AG10803 (cell line): ENCODE measurements at regions not wholly inside any gene's neighbourhood (a gene's known extent, or its start where the extent isn't known, plus 50 kb on each side); places are given as distances from the start of the nearest gene placed in this dataset.

Experiments used
- DNase-seq: peaks from one replicate; pipeline ENCODE4 v3.0.0; 2010; ENCODE audit warnings: low read depth
- H3K4me3 ChIP-seq: 2 replicates; pipeline ENCODE4 v1.5.1; 2011; ENCODE audit warnings: mild to moderate bottlenecking, low read length, control low read depth
- CTCF ChIP-seq: conservative IDR thresholded peaks from 2 replicates; pipeline ENCODE4 v1.5.1; 2011; ENCODE audit warnings: mild to moderate bottlenecking, low read length, control low read depth, inconsistent platforms

- no peak overlapping the region for H3K4me3 ChIP-seq
- no peak for TF ChIP-seq CTCF
- peak; percentile 26 for DNase-seq
Measured at GRCh38 chr3:29141197-29141917, 139.5 kb upstream of the RBMS3 start.

DNA sequence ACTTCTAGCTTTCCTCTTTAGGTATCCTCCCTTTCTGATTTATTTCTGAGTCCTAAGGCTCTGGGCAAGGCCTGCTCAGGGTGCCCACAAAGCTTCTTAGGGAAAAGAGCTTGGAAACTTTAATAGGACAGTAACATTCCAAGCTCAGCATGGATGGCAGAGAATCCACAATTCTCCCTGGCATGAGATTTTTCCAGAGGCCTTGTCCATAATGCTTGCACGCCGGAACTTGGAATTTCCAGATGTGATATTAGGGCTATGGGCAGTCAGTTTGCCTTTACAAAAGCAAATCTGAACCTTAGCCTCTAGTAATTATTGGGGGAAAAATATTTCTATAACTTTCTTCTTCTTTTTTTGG lies 139.0 kb upstream of the RBMS3 start:
- DNase-seq: no peak
- TF ChIP-seq CTCF: no peak
- no peak overlapping the region for H3K4me3 ChIP-seq

GRCh38 chr3:29143151-29143550 lies 137.7 kb upstream of the RBMS3 start:
- no peak for TF ChIP-seq CTCF
- DNase-seq: no peak
- H3K4me3 ChIP-seq: no peak overlapping the region

- no peak overlapping the region for H3K4me3 ChIP-seq
- TF ChIP-seq CTCF: no peak
- DNase-seq: no peak
Measured at GRCh38 chr3:29144361-29144760, 136.5 kb upstream of the RBMS3 start.

DNA sequence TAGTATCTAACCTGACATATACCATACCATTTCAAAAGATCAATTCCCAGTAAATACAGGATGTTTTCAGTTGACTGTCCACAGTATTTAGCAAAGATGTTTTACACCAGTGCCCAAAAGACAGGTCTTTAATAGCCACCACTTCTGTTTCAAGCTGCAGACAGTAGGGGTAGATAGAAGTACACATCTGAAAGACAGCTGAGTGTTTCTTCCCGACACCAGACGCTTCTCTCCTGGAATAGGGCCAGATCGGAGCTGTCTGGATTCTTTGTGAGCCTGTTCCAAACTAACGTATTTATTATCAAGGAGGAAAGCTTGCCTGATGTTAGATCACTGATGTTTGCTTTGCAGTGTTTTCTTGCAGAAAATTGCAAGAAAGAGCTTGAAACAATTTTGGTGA lies 136.1 kb upstream of the RBMS3 start:
- DNase-seq: peak; percentile 75
- TF ChIP-seq CTCF: peak; percentile 58
- no peak overlapping the region for H3K4me3 ChIP-seq

DNA sequence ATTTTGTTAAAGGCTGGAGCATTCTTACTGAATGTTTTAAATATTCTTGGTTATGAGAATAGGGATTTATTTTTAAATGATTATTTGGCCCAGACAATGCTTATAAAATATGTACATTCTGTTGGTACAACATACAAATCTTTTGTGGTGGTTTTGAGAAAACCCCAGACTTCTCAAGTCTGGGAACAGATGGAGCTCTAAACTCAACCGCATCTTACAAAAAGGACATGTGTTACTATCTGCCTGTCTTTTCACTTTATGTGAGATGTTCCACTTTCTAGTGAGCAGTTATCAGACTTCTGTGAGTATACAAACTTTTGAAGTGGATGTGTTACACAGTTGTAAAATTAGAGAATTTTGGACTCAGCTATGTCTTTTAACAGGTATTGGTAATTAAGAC lies 135.5 kb upstream of the RBMS3 start:
- DNase-seq: no peak
- no peak overlapping the region for H3K4me3 ChIP-seq
- TF ChIP-seq CTCF: no peak

- no peak for DNase-seq
- TF ChIP-seq CTCF: 0 out of 2 replicates have a peak, but pooled peaks have one; percentile 7
- H3K4me3 ChIP-seq: no peak overlapping the region
Measured at GRCh38 chr3:29152379-29152778, 128.5 kb upstream of the RBMS3 start.
